ENCODE measurements at regions not wholly inside any gene's neighbourhood (a gene's known extent, or its start where the extent isn't known, plus 50 kb on each side); places are given as distances from the start of the nearest gene placed in this dataset.

- TF ChIP-seq REST (IDR thresholded peaks at IDR 0.05; ENCODE audit: insufficient read depth in 1 of 2, low read depth in 2 of 2, low read length in 1 of 2) (no peak), CTCF (IDR thresholded peaks at IDR 0.05) (no peak), POLR2AphosphoS5 (IDR thresholded peaks at IDR 0.05; ENCODE audit: low read depth, low read length) (no peak), SIN3A (IDR thresholded peaks at IDR 0.05; ENCODE audit: borderline replicate concordance, insufficient read depth, low read depth, low read length) (no peak), TCF7L2 (IDR thresholded peaks at IDR 0.05; ENCODE audit: low read depth, low read length) (no peak)
Observed at GRCh38 chr6:41451515-41452163, 94.5 kb upstream of the FOXP4 start.

Measured in Panc1 (cell line).